Endothelial cell of umbilical vein (primary cell): ENCODE measurements at regions not wholly inside any gene's neighbourhood (a gene's known extent, or its start where the extent isn't known, plus 50 kb on each side); places are given as distances from the start of the nearest gene placed in this dataset.

Source experiments
- BruUV-seq: library from RNA; stranded (reverse); fragments of 400-500 nt; replicated peaks from 2 replicates; lab custom pipeline; 2021; lab: Mats Ljungman, UMichigan
- CTCF ChIA-PET: fragments of 300-600, 350-600 bp; sonication (Branson Sonifier 250); formaldehyde crosslinking; loops from one replicate; lab custom pipeline; 2021; ENCODE audit warnings: antibody characterized with exemption, inconsistent platforms; lab: Charles Lee
- POLR2A ChIA-PET: fragments of 300-600, 350-600 bp; sonication (Branson Sonifier 250); formaldehyde crosslinking; loops from one replicate; lab custom pipeline; 2021; ENCODE audit warnings: antibody characterized with exemption, inconsistent platforms; lab: Charles Lee
- DNase-seq: peaks from one replicate; pipeline ENCODE4 v3.0.0-alpha.2; 2011; ENCODE audit warnings: low read depth, low spot score
- FAIRE-seq: peaks from 2 replicates; lab custom pipeline; 2011; peaks lifted over from hg19 to GRCh38; lab: Jason Lieb, UNC
- H2AFZ ChIP-seq: 2 replicates; pipeline ENCODE4 v1.6.0; 2012; ENCODE audit warnings: low read depth, low read length, control low read depth, inconsistent platforms
- H3K27ac ChIP-seq: 2 replicates; pipeline ENCODE4 v1.5.1; 2011; ENCODE audit warnings: low read depth, mild to moderate bottlenecking, control low read depth, low read length, moderate library complexity; ENCODE audit not compliant: insufficient read depth
- H3K27me3 ChIP-seq, 2 experiments: 2 replicates each; pipeline versions ENCODE4 v1.6.0 to v1.6.1; 2011; ENCODE audit warnings: low read length in 2 of 2, mixed read lengths in 1 of 2; ENCODE audit not compliant: control insufficient read depth in 2 of 2, insufficient read depth in 2 of 2
- H3K36me3 ChIP-seq, 2 experiments: 2 replicates in 1 of 2; 3 replicates in 1 of 2; pipeline ENCODE4 v1.5.1; 2011; ENCODE audit warnings: low read length in 2 of 2, mild to moderate bottlenecking in 1 of 2, moderate library complexity in 1 of 2; ENCODE audit not compliant: control insufficient read depth in 2 of 2, insufficient read depth in 2 of 2; ENCODE audit errors: extremely low read depth in 1 of 2
- H3K4me1 ChIP-seq: 3 replicates; pipeline ENCODE4 v1.5.1; 2011; ENCODE audit warnings: mild to moderate bottlenecking, low read length; ENCODE audit not compliant: control insufficient read depth, insufficient read depth; ENCODE audit errors: extremely low read depth
- H3K4me2 ChIP-seq: 2 replicates; pipeline ENCODE4 v1.6.1; 2011; ENCODE audit warnings: low read length, control low read depth, mixed read lengths; ENCODE audit not compliant: insufficient read depth
- H3K4me3 ChIP-seq, 3 experiments: fragments of 200-600 bp in 1 of 3; sonication (generic), shearing (Covaris generic) in 1 of 3; replicated peaks in 1 of 3; 2 replicates each; pipeline ENCODE4 v1.5.1; 2011 to 2016; ENCODE audit warnings: control low read depth in 3 of 3, low read length in 3 of 3, mild to moderate bottlenecking in 2 of 3, inconsistent platforms in 1 of 3, low read depth in 1 of 3, moderate library complexity in 1 of 3; ENCODE audit not compliant: insufficient read depth in 1 of 3
- H3K79me2 ChIP-seq: 2 replicates; pipeline ENCODE4 v1.6.0; 2012; ENCODE audit warnings: low read length, inconsistent platforms; ENCODE audit not compliant: control insufficient read depth, insufficient read depth
- H3K9ac ChIP-seq: replicated peaks from 2 replicates; pipeline ENCODE3; 2011; ENCODE audit warnings: low read length, control low read depth; ENCODE audit not compliant: insufficient read depth; ENCODE audit errors: extremely low read depth
- H3K9me1 ChIP-seq: replicated peaks from 3 replicates; pipeline ENCODE4 v1.6.0; 2011; ENCODE audit warnings: mild to moderate bottlenecking, low read length; ENCODE audit not compliant: control insufficient read depth, insufficient read depth; ENCODE audit errors: extremely low read depth
- H3K9me3 ChIP-seq: replicated peaks from 2 replicates; pipeline ENCODE4 v1.5.1; 2012; ENCODE audit warnings: low read length, inconsistent platforms; ENCODE audit not compliant: control insufficient read depth, insufficient read depth
- H4K20me1 ChIP-seq: replicated peaks from 2 replicates; pipeline ENCODE3; 2011; ENCODE audit warnings: mild to moderate bottlenecking, low read length; ENCODE audit not compliant: control insufficient read depth, insufficient read depth; ENCODE audit errors: extremely low read depth
- CTCF ChIP-seq, 2 donors: IDR thresholded peaks; 1 replicate in 1 of 2; 2 replicates in 1 of 2; pipeline ENCODE4 v1.5.1; 2011; ENCODE audit warnings: low read length in 2 of 2, mild to moderate bottlenecking in 2 of 2, moderate library complexity in 2 of 2, control low read depth in 1 of 2, inconsistent platforms in 1 of 2, low read depth in 1 of 2; ENCODE audit not compliant: insufficient read depth in 1 of 2; ENCODE audit errors: extremely low read depth in 1 of 2
- EZH2 ChIP-seq: IDR thresholded peaks from 2 replicates; pipeline ENCODE4 v1.6.1; 2012; ENCODE audit warnings: borderline replicate concordance, low read depth, mild to moderate bottlenecking, moderate library complexity, low read length, inconsistent platforms; ENCODE audit not compliant: severe bottlenecking
- FOS ChIP-seq: IDR thresholded peaks from 2 replicates; pipeline ENCODE4 v1.6.1; 2011; ENCODE audit warnings: mild to moderate bottlenecking, low read length, moderate library complexity, borderline replicate concordance; ENCODE audit not compliant: insufficient read depth
- GATA2 ChIP-seq: IDR thresholded peaks from 2 replicates; pipeline ENCODE4 v1.7.0; 2011; ENCODE audit warnings: low read depth, mild to moderate bottlenecking, moderate library complexity, mixed read lengths, low read length; ENCODE audit not compliant: insufficient read length, insufficient read depth
- JUN ChIP-seq: IDR thresholded peaks from 2 replicates; pipeline ENCODE4 v1.6.1; 2011; ENCODE audit warnings: borderline replicate concordance, low read depth; ENCODE audit not compliant: insufficient read length, insufficient read depth
- MAX ChIP-seq: IDR thresholded peaks from 2 replicates; pipeline ENCODE4 v1.6.1; 2011; ENCODE audit not compliant: insufficient read depth, insufficient read length
- MYC ChIP-seq: IDR thresholded peaks from one replicate; pipeline ENCODE4 v1.6.1; 2011; ENCODE audit warnings: mild to moderate bottlenecking, low read depth, low read length
- POLR2A ChIP-seq: IDR thresholded peaks from 2 replicates; pipeline ENCODE4 v1.6.1; 2012; ENCODE audit warnings: low read depth, mild to moderate bottlenecking, control low read depth, low read length
- POLR2AphosphoS5 ChIP-seq: IDR thresholded peaks from 2 replicates; pipeline ENCODE4 v1.6.1; 2012; ENCODE audit warnings: low read depth, mild to moderate bottlenecking, control low read depth, low read length, moderate library complexity; ENCODE audit not compliant: insufficient read depth
- dilution Hi-C: fragments of 300-500 bp; cut with MboI; formaldehyde crosslinking; loops from one replicate; pipeline ENCODE4 v1.15.0; 2019; ENCODE audit warnings: low sequenced_read_pairs; ENCODE audit not compliant: extremely low pct_ligation_motif_present
- intact Hi-C: fragments of 100-400 bp; cut with micrococcal nuclease; formaldehyde crosslinking; loops from one replicate; pipeline ENCODE4 v1.10.0; 2022

DNA sequence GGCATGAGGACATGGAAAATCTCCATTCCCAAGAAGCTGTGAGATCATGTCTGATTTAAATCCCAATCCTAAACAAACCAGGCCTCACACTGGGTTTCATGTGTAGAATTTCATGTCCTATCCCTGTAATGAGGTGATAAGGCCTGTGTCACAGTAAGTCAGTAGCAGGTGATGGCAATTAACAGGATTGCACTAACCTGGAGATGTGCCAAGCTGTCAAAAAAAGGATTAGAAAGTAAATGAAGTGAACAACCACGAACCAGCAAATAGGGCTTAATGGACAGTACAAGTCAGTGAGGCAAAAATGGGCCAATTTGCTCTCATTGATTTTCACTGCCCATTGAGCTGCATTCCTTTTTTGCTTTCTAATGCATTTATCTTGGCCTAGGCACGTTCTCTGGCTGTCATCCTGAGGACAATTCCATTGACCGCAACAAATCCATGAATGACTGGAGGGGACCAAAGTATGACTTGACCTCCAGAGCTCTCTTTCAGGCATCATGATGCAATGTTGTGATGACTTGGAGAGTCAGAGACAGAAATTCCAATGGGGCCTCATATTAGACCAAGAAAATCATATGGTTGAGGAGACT is 673.6 kb upstream of the ADGRL2 start:
- FAIRE-seq (no peak), DNase-seq (no peak)
- BruUV-seq: no TSS peak
- TF ChIP-seq MYC (no peak), CTCF (IDR thresholded peaks at IDR 0.05; ENCODE audit: extremely low read depth in 1 of 2, insufficient read depth in 1 of 2, low read depth in 1 of 2, low read length in 2 of 2) (no peak), POLR2A (no peak), GATA2 (no peak), MAX (no peak), EZH2 (no peak), JUN (no peak), POLR2AphosphoS5 (no peak), FOS (no peak)
- intact Hi-C loops (no loop called here), dilution Hi-C loops (no loop called here)
- ChIA-PET CTCF (interaction anchor here (1.3 kb wide), 1 partner anchor 30 kb away, joined by 3 read pairs; no protein-coding TSS in a partner anchor), POLR2A (no interaction called here)
- H3K36me3 ChIP-seq: no peaks in the 10 kb centered on the region
- H3K4me2 ChIP-seq: no peak overlapping the region
- H2AFZ ChIP-seq: no peak overlapping the region
- no peaks in the 10 kb centered on the region for H3K9me1 ChIP-seq
- no peak overlapping the region for H3K9ac ChIP-seq
- peaks cover 7% of the 10 kb centered on the region for H3K4me1 ChIP-seq
- H4K20me1 ChIP-seq: no peaks in the 10 kb centered on the region
- no peak overlapping the region for H3K4me3 ChIP-seq
- H3K9me3 ChIP-seq: no peaks in the 10 kb centered on the region
- no peaks in the 10 kb centered on the region for H3K27me3 ChIP-seq
- no peaks in the 10 kb centered on the region for H3K79me2 ChIP-seq
- no peak overlapping the region for H3K27ac ChIP-seq
